DMS153 treated with DMSO at 0.1 percent for 48 hours (cell line): ENCODE measurements at regions not wholly inside any gene's neighbourhood (a gene's known extent, or its start where the extent isn't known, plus 50 kb on each side); places are given as distances from the start of the nearest gene placed in this dataset.
"Not testable (repeated sequence)": the region's sequence is repeated elsewhere in the genome, so short reads cannot be mapped to it uniquely, and the experiment has no call there.

Experiments used
- DNase-seq: peaks from one replicate; lab custom pipeline; 2025; ENCODE audit not compliant: unreplicated experiment; lab: John Stamatoyannopoulos, UW

- no peak for DNase-seq
These were observed 75.0 kb upstream of the XPA start for GRCh38 chr9:97772145-97772544.

- no peak for DNase-seq
These were observed 76.0 kb upstream of the XPA start for GRCh38 chr9:97773091-97773490.

DNA sequence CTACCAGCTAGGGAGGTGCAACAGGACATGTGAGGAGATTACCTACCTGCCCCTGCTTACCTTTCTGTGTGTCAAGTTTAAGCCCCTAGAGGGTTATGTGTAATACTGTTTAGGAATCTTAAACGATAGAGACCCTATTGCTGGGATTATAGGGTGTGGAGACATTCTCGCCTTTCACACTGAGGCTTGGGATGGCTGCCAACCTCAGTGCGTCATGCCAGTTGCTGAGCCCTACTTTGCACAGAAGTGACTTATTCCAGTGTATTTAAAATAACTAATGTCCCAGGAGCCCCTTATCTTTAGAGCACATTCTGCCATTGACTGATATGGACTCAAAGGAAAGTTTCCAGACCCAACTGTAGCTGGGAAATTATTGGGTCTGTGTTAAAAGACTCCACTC lies 76.6 kb upstream of the XPA start:
- DNase-seq = no peak

DNA sequence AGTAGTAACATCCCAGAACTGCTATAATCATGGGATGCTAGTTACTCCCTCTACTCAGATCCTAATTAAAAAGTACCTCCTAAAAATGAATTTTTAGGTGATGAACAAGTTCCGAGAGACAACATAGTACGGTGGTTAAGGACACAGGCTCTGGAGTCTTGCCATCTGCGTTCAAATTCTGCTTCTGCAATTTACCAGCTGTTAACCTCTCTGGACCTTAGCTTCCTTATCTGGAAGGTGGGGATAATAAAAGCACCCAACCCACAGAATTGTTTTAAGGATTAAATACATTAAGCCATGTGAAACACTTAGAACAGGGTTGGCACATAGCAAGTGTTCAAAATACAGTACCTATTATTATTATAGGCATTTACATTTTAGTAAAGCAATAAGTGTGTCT lies 77.5 kb upstream of the XPA start:
- no peak for DNase-seq

GRCh38 chr9:97778740-97779139 lies 74.3 kb upstream of the FOXE1 start:
- DNase-seq = not testable (repeated sequence)

DNA sequence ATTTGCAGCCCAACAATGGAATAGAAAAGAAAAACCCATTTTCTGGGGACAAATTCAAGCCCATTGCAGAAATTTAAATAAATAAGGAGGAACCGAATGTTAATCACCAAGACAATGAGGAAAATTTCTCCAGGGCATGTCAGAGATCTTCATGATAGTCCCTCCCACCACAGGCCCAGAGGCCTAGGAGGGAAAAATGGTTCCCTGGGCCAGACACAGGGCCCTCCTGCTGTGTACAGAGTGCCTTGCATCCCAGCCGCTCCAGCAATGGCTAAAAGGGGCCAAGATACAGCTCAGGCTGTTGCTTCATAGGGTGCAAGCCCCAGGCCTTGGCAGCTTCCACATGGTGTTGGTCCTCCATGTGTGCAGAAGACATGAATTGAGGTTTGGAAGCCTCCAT lies 73.4 kb upstream of the FOXE1 start:
- DNase-seq = no peak

DNA sequence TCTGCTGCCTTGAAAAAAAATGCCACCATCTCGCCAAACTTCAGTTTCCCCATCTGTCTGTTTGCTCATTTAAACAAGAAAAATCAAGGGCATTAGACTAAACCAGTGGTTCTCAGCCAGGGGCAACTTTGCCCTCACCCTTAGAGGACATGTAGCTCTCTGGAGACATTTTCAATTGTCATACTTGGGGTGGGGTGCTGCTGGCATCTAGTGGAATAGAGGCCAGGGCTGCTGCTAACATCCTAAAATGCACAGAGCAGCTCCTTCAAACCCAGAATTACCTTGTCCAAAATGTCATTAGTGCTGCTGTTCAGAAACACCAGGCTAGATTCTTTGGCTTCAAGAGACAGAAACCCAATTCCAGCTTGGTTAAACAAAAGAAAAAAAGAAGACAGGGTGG lies 71.1 kb upstream of the FOXE1 start:
- no peak for DNase-seq

DNA sequence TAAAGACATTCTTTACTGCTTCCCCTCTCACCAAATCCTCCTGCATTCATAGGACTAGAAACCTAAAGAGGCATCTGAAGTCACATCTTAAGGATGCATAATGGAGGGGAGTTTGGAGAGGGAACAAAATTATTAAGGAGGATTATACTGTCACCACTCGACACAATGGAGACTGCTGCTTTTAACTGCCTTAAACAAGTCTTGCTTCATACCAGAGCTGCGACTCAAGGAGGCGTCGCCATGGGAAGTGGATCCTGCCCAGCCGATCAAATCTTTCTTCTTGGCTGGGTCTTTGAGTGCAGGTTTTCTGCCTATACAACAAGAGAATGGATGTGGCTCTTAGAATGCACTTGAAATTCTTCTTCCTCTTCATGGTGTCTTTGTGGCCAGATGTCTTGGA lies 66.7 kb upstream of the FOXE1 start:
- no peak for DNase-seq

DNA sequence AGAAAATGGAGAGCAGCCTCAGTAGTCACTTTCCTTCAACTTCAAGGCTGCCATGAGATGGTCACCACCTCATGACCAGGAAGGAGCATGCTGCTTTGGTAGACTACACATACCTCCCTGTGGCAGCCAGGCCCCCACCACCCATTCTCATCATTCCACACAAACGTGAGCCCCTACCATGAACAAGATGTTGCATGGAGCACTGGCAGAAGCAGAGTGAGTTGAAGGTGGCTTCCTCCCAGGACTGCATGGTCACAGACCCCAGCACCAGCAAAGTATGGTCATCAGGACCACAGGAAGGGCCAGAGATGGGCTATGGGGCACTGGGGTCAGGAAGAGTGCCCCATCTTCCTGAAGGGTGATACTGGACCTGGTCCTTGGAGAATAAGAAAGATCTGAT lies 65.5 kb upstream of the FOXE1 start:
- DNase-seq = no peak

GRCh38 chr9:97788763-97789663 lies 64.0 kb upstream of the FOXE1 start:
- DNase-seq = no peak

GRCh38 chr9:97790542-97790941 lies 62.5 kb upstream of the FOXE1 start:
- no peak for DNase-seq

DNA sequence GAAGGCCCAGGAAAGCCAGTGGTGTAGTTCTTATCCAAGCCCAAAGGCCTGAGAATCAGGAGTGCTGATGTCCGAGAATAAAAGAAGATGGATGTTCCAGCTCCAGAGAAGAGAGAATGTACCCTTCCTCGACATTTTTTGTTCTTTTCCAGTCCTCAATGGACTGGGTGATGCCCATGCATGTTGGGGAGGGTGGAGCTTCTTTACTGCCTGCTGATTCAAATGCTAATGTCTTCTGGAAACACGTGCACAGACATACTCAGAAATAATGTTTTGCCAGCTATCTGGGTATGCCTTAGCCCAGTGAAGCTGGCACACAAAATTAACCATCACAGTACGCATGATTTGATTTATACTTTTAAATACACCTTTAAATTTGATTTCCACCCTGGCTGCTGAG lies 61.5 kb upstream of the FOXE1 start:
- DNase-seq = no peak

DNA sequence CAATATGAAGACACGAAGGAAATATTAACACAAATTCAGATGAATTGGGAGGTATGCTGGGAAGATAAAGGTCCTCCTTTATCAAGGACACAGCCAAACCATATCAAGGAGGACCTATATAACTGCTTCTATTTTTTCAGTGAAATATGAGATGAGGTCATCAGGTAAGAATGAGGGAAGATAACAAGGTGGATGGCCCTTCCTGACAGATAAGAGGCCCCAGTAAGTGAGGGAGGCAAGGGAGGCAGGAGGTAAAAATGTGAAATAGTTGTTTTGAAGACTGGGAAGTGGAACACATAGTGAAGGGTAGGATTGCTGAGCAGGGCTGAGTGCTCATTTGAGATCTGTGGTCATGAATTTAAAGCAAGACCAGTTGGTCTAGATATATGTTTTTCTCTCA lies 60.0 kb upstream of the FOXE1 start:
- no peak for DNase-seq

- DNase-seq = no peak
These were observed 58.4 kb upstream of the FOXE1 start for GRCh38 chr9:97794666-97795065.

- DNase-seq = not testable (repeated sequence)
These were observed 56.9 kb upstream of the FOXE1 start for GRCh38 chr9:97796176-97796575.

DNA sequence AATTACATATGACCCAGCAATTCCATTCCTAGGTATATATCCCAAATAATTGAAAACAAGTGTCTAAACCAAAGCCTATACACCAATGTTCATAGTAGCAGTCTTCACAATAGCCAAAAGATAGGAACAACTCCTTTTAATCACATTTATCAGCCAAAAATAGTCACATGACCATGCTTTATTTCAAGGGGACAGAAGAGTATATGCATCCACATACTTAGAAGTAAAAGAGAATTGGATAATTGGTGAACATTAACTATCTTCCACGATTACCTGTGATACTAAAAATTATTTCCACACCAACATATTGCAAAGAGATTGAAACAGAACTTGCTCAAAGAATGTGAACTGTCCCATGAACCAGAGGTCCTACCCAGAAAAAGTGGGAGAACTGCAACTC lies 51.8 kb upstream of the FOXE1 start:
- DNase-seq = no peak

GRCh38 chr9:97802276-97802675 lies 50.8 kb upstream of the FOXE1 start:
- DNase-seq = no peak

DNA sequence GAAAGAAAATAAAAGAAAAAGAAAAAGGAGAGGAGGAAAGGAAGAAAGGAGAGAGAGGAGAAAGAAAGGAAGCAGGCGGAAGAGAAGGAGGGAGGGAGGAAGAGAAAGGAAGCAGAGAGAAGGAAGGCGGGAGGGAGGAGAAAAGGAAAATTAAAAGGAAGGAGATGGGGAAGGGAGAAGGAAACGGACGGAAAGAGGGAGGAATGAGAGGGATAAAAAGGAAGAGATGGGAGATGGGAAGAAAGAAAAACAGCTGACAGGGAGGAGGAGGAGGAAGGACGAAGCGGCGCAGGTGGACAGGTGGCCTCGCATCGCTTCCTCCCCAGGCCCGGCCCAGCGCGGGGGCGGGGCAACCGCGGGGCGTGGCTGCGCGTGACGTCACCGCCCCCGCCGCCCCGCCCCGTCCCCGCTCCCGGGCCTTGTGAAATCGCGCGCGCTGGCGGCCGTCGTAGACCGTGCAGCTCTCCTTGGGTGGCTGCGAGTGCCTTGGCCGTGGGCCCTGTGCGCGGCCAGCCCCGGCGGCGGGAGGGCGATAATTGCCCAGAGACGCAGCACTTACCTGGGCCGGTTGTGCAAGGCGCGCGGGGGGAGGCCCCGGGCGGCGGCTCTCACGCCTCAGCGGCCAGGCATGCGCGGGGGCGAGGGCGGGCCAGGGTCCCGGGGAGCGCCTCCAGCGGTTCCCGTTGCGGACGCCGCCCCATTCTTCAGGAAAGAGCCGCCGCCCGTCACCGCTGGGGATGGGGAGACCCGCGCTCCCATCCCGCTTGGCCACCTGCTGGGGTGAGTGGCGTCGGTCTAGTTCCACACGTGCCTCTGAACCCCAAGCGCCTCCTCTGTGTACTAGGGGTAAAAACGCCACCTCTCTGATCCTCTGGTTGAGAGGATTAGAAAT lies 49.6 kb upstream of the FOXE1 start:
- peak; percentile 52 for DNase-seq
